ENCODE measurements at regions not wholly inside any gene's neighbourhood (a gene's known extent, or its start where the extent isn't known, plus 50 kb on each side); places are given as distances from the start of the nearest gene placed in this dataset.

GRCh38 chr14:53599221-53599945 lies 357.2 kb downstream of the BMP4 start:
- no peak overlapping the region for H3K4me3 ChIP-seq (ENCODE audit: low read depth in 1 of 2, low read length in 1 of 2)
- no peaks in the 10 kb centered on the region for H3K36me3 ChIP-seq
- no peaks in the 10 kb centered on the region for H3K4me1 ChIP-seq (ENCODE audit: control insufficient read depth in 1 of 2, insufficient read depth in 1 of 2, low read depth in 1 of 2, low read length in 1 of 2)
- H3K27ac ChIP-seq = no peak overlapping the region
- no peaks in the 10 kb centered on the region for H3K27me3 ChIP-seq
- TF ChIP-seq CTCF (IDR thresholded peaks at IDR 0.05) = no peak
- no peaks in the 10 kb centered on the region for H3K9me3 ChIP-seq

GRCh38 chr14:53596853-53597525 lies 359.6 kb downstream of the BMP4 start:
- Histone ChIP-seq H3K27ac (no peak overlapping the region), H3K36me3 (no peaks in the 10 kb centered on the region), H3K4me3 (ENCODE audit: low read depth in 1 of 2, low read length in 1 of 2) (no peak overlapping the region), H3K4me1 (ENCODE audit: control insufficient read depth in 1 of 2, insufficient read depth in 1 of 2, low read depth in 1 of 2, low read length in 1 of 2) (no peaks in the 10 kb centered on the region), H3K9me3 (no peaks in the 10 kb centered on the region), H3K27me3 (no peaks in the 10 kb centered on the region)
- no peak for TF ChIP-seq CTCF (IDR thresholded peaks at IDR 0.05)

GRCh38 chr14:53591816-53592215 lies 364.8 kb downstream of the BMP4 start:
- H3K36me3 ChIP-seq = no peaks in the 10 kb centered on the region
- no peaks in the 10 kb centered on the region for H3K27me3 ChIP-seq
- no peak overlapping the region for H3K27ac ChIP-seq
- no peaks in the 10 kb centered on the region for H3K9me3 ChIP-seq
- H3K4me1 ChIP-seq (ENCODE audit: control insufficient read depth in 1 of 2, insufficient read depth in 1 of 2, low read depth in 1 of 2, low read length in 1 of 2) = no peaks in the 10 kb centered on the region
- H3K4me3 ChIP-seq (ENCODE audit: low read depth in 1 of 2, low read length in 1 of 2) = no peak overlapping the region
- TF ChIP-seq CTCF (IDR thresholded peaks at IDR 0.05) = no peak

GRCh38 chr14:53581504-53581903 lies 375.1 kb downstream of the BMP4 start:
- Histone ChIP-seq H3K27me3 (no peaks in the 10 kb centered on the region), H3K4me1 (ENCODE audit: control insufficient read depth in 1 of 2, insufficient read depth in 1 of 2, low read depth in 1 of 2, low read length in 1 of 2) (no peaks in the 10 kb centered on the region), H3K4me3 (ENCODE audit: low read depth in 1 of 2, low read length in 1 of 2) (no peak overlapping the region), H3K27ac (no peak overlapping the region), H3K36me3 (no peaks in the 10 kb centered on the region), H3K9me3 (no peaks in the 10 kb centered on the region)
- no peak for TF ChIP-seq CTCF (IDR thresholded peaks at IDR 0.05)

- Histone ChIP-seq H3K9me3 (no peaks in the 10 kb centered on the region), H3K27me3 (peaks cover 20% of the 10 kb centered on the region), H3K4me3 (ENCODE audit: low read depth in 1 of 2, low read length in 1 of 2) (no peak overlapping the region), H3K27ac (no peak overlapping the region), H3K4me1 (ENCODE audit: control insufficient read depth in 1 of 2, insufficient read depth in 1 of 2, low read depth in 1 of 2, low read length in 1 of 2) (no peaks in the 10 kb centered on the region), H3K36me3 (no peaks in the 10 kb centered on the region)
- no peak for TF ChIP-seq CTCF (IDR thresholded peaks at IDR 0.05)
Observed at GRCh38 chr14:53571641-53572328, 384.8 kb downstream of the BMP4 start.

Measured in neutrophil (primary cell).